ENCODE measurements at regions not wholly inside any gene's neighbourhood (a gene's known extent, or its start where the extent isn't known, plus 50 kb on each side); places are given as distances from the start of the nearest gene placed in this dataset.

- no peak for DNase-seq
Measured at GRCh38 chr4:182175788-182176519, 67.2 kb upstream of the TENM3 start.

GRCh38 chr4:182177166-182177565, 66.0 kb upstream of the TENM3 start:
- no peak for DNase-seq

GRCh38 chr4:182179105-182179504, 64.1 kb upstream of the TENM3 start:
- DNase-seq = no peak

GRCh38 chr4:182179751-182180150, 63.5 kb upstream of the TENM3 start:
- no peak for DNase-seq

- no peak for DNase-seq
Measured at GRCh38 chr4:182185491-182185890, 57.7 kb upstream of the TENM3 start.

- no peak for DNase-seq
Measured at GRCh38 chr4:182187674-182188073, 55.5 kb upstream of the TENM3 start.

- DNase-seq = no peak
Measured at GRCh38 chr4:182188622-182189021, 54.6 kb upstream of the TENM3 start.

GRCh38 chr4:182189103-182189878, 53.9 kb upstream of the TENM3 start:
- no peak for DNase-seq

GRCh38 chr4:182190306-182190705, 52.9 kb upstream of the TENM3 start:
- DNase-seq = no peak

GRCh38 chr4:182192511-182193181, 50.6 kb upstream of the TENM3 start:
- DNase-seq = no peak

GRCh38 chr4:182193311-182193710, 49.9 kb upstream of the TENM3 start:
- no peak for DNase-seq

All from DMS79 (cell line).